ENCODE measurements at regions not wholly inside any gene's neighbourhood (a gene's known extent, or its start where the extent isn't known, plus 50 kb on each side); places are given as distances from the start of the nearest gene placed in this dataset.

- no peak for TF ChIP-seq CTCF (conservative IDR thresholded peaks at IDR 0.05)
- no peak overlapping the region for H3K27ac ChIP-seq
Measured at GRCh38 chr5:86354664-86355063, 263.1 kb upstream of the COX7C start.

- no peak overlapping the region for H3K27ac ChIP-seq
- no peak for TF ChIP-seq CTCF (conservative IDR thresholded peaks at IDR 0.05)
Measured at GRCh38 chr5:86360801-86361200, 256.9 kb upstream of the COX7C start.

- TF ChIP-seq CTCF (conservative IDR thresholded peaks at IDR 0.05), result no peak
- no peak overlapping the region for H3K27ac ChIP-seq
Measured at GRCh38 chr5:86371061-86371460, 246.7 kb upstream of the COX7C start.

- TF ChIP-seq CTCF (conservative IDR thresholded peaks at IDR 0.05), result no peak
- H3K27ac ChIP-seq, result no peak overlapping the region
Measured at GRCh38 chr5:86374611-86375010, 243.1 kb upstream of the COX7C start.

- no peak overlapping the region for H3K27ac ChIP-seq
- TF ChIP-seq CTCF (conservative IDR thresholded peaks at IDR 0.05), result no peak
Measured at GRCh38 chr5:86376214-86376613, 241.5 kb upstream of the COX7C start.

GRCh38 chr5:86403190-86403589 is 214.6 kb upstream of the COX7C start:
- TF ChIP-seq CTCF (conservative IDR thresholded peaks at IDR 0.05), result no peak
- no peak overlapping the region for H3K27ac ChIP-seq

- no peak for TF ChIP-seq CTCF (conservative IDR thresholded peaks at IDR 0.05)
- no peak overlapping the region for H3K27ac ChIP-seq
Measured at GRCh38 chr5:86404256-86404655, 213.5 kb upstream of the COX7C start.

- TF ChIP-seq CTCF (conservative IDR thresholded peaks at IDR 0.05), result no peak
Measured at GRCh38 chr5:86407711-86408110, 210.0 kb upstream of the COX7C start.

More at GRCh38 chr5:86407711-86408110, 210.0 kb upstream of the COX7C start:
- no peak overlapping the region for H3K27ac ChIP-seq

All from VCaP (cell line).